SH-SY5Y (cell line): ENCODE measurements at regions not wholly inside any gene's neighbourhood (a gene's known extent, or its start where the extent isn't known, plus 50 kb on each side); places are given as distances from the start of the nearest gene placed in this dataset.

Experiments
- GATA2 ChIP-seq: IDR thresholded peaks from 2 replicates; pipeline ENCODE4 v1.6.1; 2011; ENCODE audit warnings: mild to moderate bottlenecking, low read depth, low read length
- GATA3 ChIP-seq: IDR thresholded peaks from 2 replicates; pipeline ENCODE4 v1.6.1; 2011; ENCODE audit warnings: low read depth, mild to moderate bottlenecking, low read length, moderate library complexity

- TF ChIP-seq GATA3 = no peak
- no peak for TF ChIP-seq GATA2
These were observed 155.5 kb downstream of the SNX10 start for GRCh38 chr7:26447116-26447515.

GRCh38 chr7:26449175-26450165 is 157.8 kb downstream of the SNX10 start:
- TF ChIP-seq GATA3 (no peak), GATA2 (no peak)

GRCh38 chr7:26451997-26452396 is 160.3 kb downstream of the SNX10 start:
- TF ChIP-seq GATA2 (no peak), GATA3 (no peak)

GRCh38 chr7:26454180-26454579 is 162.5 kb downstream of the SNX10 start:
- TF ChIP-seq GATA3 (no peak), GATA2 (no peak)

GRCh38 chr7:26457696-26458327 is 166.2 kb downstream of the SNX10 start:
- TF ChIP-seq GATA3 (no peak), GATA2 (no peak)

- TF ChIP-seq GATA2 (no peak), GATA3 (no peak)
These were observed 166.9 kb downstream of the SNX10 start for GRCh38 chr7:26458466-26459145.

- TF ChIP-seq GATA3 = no peak
- no peak for TF ChIP-seq GATA2
These were observed 168.0 kb downstream of the SNX10 start for GRCh38 chr7:26459540-26460193.

- no peak for TF ChIP-seq GATA3
- TF ChIP-seq GATA2 = no peak
These were observed 168.9 kb downstream of the SNX10 start for GRCh38 chr7:26460351-26461085.

GRCh38 chr7:26461518-26461917 is 169.9 kb downstream of the SNX10 start:
- TF ChIP-seq GATA2 (no peak), GATA3 (no peak)

GRCh38 chr7:26466007-26466406 is 174.3 kb downstream of the SNX10 start:
- TF ChIP-seq GATA3 (no peak), GATA2 (no peak)

GRCh38 chr7:26467104-26467503 is 175.4 kb downstream of the SNX10 start:
- TF ChIP-seq GATA2 (no peak), GATA3 (no peak)

GRCh38 chr7:26467541-26467940 is 175.9 kb downstream of the SNX10 start:
- TF ChIP-seq GATA3 (no peak), GATA2 (no peak)

- TF ChIP-seq GATA2 = no peak
- no peak for TF ChIP-seq GATA3
These were observed 177.0 kb downstream of the SNX10 start for GRCh38 chr7:26468625-26469024.

- TF ChIP-seq GATA3 (no peak), GATA2 (no peak)
These were observed 177.5 kb downstream of the SNX10 start for GRCh38 chr7:26469188-26469587.
